Gastrocnemius medialis (tissue), 4 donors: ENCODE measurements at regions not wholly inside any gene's neighbourhood (a gene's known extent, or its start where the extent isn't known, plus 50 kb on each side); places are given as distances from the start of the nearest gene placed in this dataset.

Experiments
- ATAC-seq, 2 donors: fragments of 150-250 bp; one replicate each; pipeline ENCODE4 v1.9.1; 2016
- DNase-seq, 2 donors: peaks; one replicate each; pipeline ENCODE4 v3.0.0-alpha.2; 2019
- H3K27ac ChIP-seq, 4 donors: fragments of 200-600 bp; sonication (generic); 1 replicate in 1 of 4; 2 replicates in 3 of 4; pipeline ENCODE4 v1.5.1; 2016 to 2018; ENCODE audit warnings: mild to moderate bottlenecking in 2 of 4, moderate library complexity in 1 of 4
- H3K27me3 ChIP-seq, 3 donors: fragments of 200-600 bp; sonication (generic) in 2 of 3; 1 replicate in 1 of 3; 2 replicates in 2 of 3; pipeline versions ENCODE4 v1.5.1 to v1.6.0; 2016 to 2019; ENCODE audit warnings: mild to moderate bottlenecking in 1 of 3, moderate library complexity in 1 of 3
- H3K36me3 ChIP-seq, 2 donors: fragments of 200-600 bp; sonication (generic) in 1 of 2; one replicate each; pipeline ENCODE4 v1.5.1; 2017 to 2018
- H3K4me1 ChIP-seq, 2 donors: fragments of 200-600 bp; sonication (generic) in 1 of 2; one replicate each; pipeline ENCODE4 v1.5.1; 2016 to 2017; ENCODE audit warnings: mild to moderate bottlenecking in 2 of 2
- H3K4me3 ChIP-seq, 4 donors: fragments of 200-600 bp; sonication (generic) in 3 of 4; 1 replicate in 1 of 4; 2 replicates in 3 of 4; pipeline ENCODE4 v1.5.1; 2016 to 2019; ENCODE audit warnings: mild to moderate bottlenecking in 2 of 4
- H3K9me3 ChIP-seq, 3 donors: fragments of 200-600 bp; sonication (generic) in 2 of 3; 1 replicate in 1 of 3; 2 replicates in 2 of 3; pipeline ENCODE4 v1.5.1; 2016 to 2019
- CTCF ChIP-seq, 5 experiments: fragments of 450-650 bp in 3 of 5; fragments of 200-600 bp in 2 of 5; sonication (generic) in 2 of 5; IDR thresholded peaks in 4 of 5; conservative IDR thresholded peaks in 1 of 5; 1 replicate in 4 of 5; 2 replicates in 1 of 5; pipeline ENCODE4 v1.5.1; 2016 to 2019; ENCODE audit warnings: antibody characterized with exemption in 5 of 5, mild to moderate bottlenecking in 3 of 5, moderate library complexity in 3 of 5
- POLR2A ChIP-seq, 2 donors: fragments of 450-650 bp; IDR thresholded peaks; one replicate each; pipeline ENCODE4 v1.6.1; 2017; ENCODE audit warnings: antibody characterized with exemption in 2 of 2, mild to moderate bottlenecking in 2 of 2, moderate library complexity in 2 of 2
- in situ Hi-C, 4 donors: fragments of 200-750 bp; cut with MboI; loops; one replicate each; pipeline versions ENCODE4 v1.15.0 to v1.8.0; 2017; ENCODE audit warnings: low sequenced_read_pairs in 4 of 4
- intact Hi-C: fragments of 100-400 bp; cut with DNase I; formaldehyde crosslinking; loops from one replicate; pipeline ENCODE4 v1.15.1; 2023; ENCODE audit warnings: low total_unique reads

DNA sequence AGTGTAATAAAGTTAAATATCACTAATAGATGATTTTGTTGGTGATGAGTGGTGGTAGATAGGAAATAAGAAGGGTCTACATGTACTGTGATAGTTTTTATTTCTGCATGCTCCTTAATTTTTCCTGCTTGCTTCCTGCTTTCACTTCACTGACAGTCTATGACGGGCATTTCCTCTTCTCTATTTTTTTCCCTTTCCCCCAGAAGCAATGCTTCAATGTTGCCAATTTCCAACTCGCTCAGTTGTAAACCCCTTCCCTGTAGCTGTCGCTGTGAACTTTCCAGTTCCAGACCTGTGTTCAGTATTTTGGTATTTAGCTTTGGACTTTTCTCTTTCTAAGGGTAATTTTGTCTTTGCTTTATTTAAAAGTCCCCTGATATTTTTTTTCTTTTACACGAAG is 123.5 kb upstream of the AGR3 start:
- TF ChIP-seq POLR2A (IDR thresholded peaks at IDR 0.05) (no peak), CTCF (IDR thresholded peaks at IDR 0.05 in 4 of 5, conservative IDR thresholded peaks at IDR 0.05 in 1 of 5) (no peak)
- in situ Hi-C loops: no loop called here
- Histone ChIP-seq H3K4me3 (no peak overlapping the region), H3K27ac (no peak overlapping the region), H3K9me3 (no peaks in the 10 kb centered on the region), H3K27me3 (no peaks in the 10 kb centered on the region), H3K4me1 (no peaks in the 10 kb centered on the region), H3K36me3 (no peaks in the 10 kb centered on the region)
- ATAC-seq (no peak), DNase-seq (no peak)
- intact Hi-C loops: no loop called here

DNA sequence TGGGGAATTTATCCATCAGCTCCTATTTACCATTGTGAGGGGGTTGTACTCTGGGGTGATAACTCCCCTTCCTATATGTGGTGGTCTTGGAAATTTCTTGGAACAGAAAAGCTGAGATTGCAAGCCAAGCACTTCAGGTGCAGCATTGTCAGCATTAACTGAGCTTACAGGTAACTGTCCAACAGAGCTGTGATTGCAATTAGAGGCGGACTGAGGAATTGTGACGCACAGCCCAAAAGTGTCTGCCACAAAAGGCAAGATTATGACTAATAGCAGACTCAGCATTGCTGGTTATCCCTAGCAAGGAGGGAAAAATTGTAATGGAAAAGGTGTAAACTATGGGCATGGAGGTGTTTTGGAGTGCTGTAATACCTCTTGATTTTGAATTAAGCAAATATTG is 126.1 kb upstream of the AGR3 start:
- no peak for DNase-seq
- no peak for ATAC-seq
- in situ Hi-C loops: no loop called here

GRCh38 chr7:17009007-17009719 is 127.4 kb upstream of the AGR3 start:
- intact Hi-C loops: no loop called here
- TF ChIP-seq POLR2A (IDR thresholded peaks at IDR 0.05) (no peak), CTCF (IDR thresholded peaks at IDR 0.05 in 4 of 5, conservative IDR thresholded peaks at IDR 0.05 in 1 of 5) (peak in 1 of 5 experiments; percentile 18)
- H3K27ac ChIP-seq: no peak overlapping the region
- H3K36me3 ChIP-seq: no peaks in the 10 kb centered on the region
- ATAC-seq (peak in 1 of 2 donors; percentile 39), DNase-seq (no peak)
- no peaks in the 10 kb centered on the region for H3K4me1 ChIP-seq
- in situ Hi-C loops: no loop called here
- H3K9me3 ChIP-seq: no peaks in the 10 kb centered on the region
- H3K4me3 ChIP-seq: no peak overlapping the region
- H3K27me3 ChIP-seq: no peaks in the 10 kb centered on the region

More for the DNA sequence above, 126.1 kb upstream of the AGR3 start:
- no peak overlapping the region for H3K4me3 ChIP-seq
- no peaks in the 10 kb centered on the region for H3K4me1 ChIP-seq
- intact Hi-C loops: no loop called here
- H3K36me3 ChIP-seq: no peaks in the 10 kb centered on the region
- no peak for TF ChIP-seq CTCF (IDR thresholded peaks at IDR 0.05 in 4 of 5, conservative IDR thresholded peaks at IDR 0.05 in 1 of 5)
- no peak for TF ChIP-seq POLR2A (IDR thresholded peaks at IDR 0.05)
- no peaks in the 10 kb centered on the region for H3K27me3 ChIP-seq
- no peaks in the 10 kb centered on the region for H3K9me3 ChIP-seq
- H3K27ac ChIP-seq: no peak overlapping the region

DNA sequence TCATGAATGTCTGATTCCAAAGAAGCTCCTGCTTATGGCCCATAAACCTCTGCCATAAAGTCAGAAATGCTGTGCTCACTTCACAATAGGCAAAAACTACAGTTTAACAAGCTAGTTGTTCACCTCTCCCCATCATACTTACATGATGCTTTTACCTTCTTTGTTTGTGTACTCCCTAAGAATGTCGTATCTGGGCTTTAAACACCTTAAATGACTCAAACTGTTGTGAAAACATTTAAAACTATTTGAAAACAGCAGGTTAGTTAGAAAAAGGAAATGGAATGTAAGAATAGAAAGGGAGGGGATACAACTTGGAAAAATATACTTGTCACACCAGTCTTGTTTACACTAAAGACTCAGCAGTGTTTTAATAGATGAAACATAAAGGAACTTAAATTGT is 128.2 kb upstream of the AGR3 start:
- DNase-seq (no peak), ATAC-seq (no peak)
- no peaks in the 10 kb centered on the region for H3K9me3 ChIP-seq
- H3K4me1 ChIP-seq: no peaks in the 10 kb centered on the region
- no peaks in the 10 kb centered on the region for H3K36me3 ChIP-seq
- H3K27ac ChIP-seq: no peak overlapping the region
- intact Hi-C loops (no loop called here), in situ Hi-C loops (no loop called here)
- no peak overlapping the region for H3K4me3 ChIP-seq
- no peaks in the 10 kb centered on the region for H3K27me3 ChIP-seq
- TF ChIP-seq CTCF (IDR thresholded peaks at IDR 0.05 in 4 of 5, conservative IDR thresholded peaks at IDR 0.05 in 1 of 5): no peak
- no peak for TF ChIP-seq POLR2A (IDR thresholded peaks at IDR 0.05)
